Esophagus squamous epithelium (tissue), 5 donors: ENCODE measurements at regions not wholly inside any gene's neighbourhood (a gene's known extent, or its start where the extent isn't known, plus 50 kb on each side); places are given as distances from the start of the nearest gene placed in this dataset.

Experiments used
- DNase-seq: peaks from one replicate; lab custom pipeline; 2025; lab: John Stamatoyannopoulos, UW
- H3K27ac ChIP-seq, 4 donors: fragments of 200-600 bp; sonication (generic); one replicate each; pipeline ENCODE4 v1.5.1; 2016 to 2019; ENCODE audit warnings: mild to moderate bottlenecking in 1 of 4
- H3K27me3 ChIP-seq, 4 donors: fragments of 200-600 bp; sonication (generic); 1 replicate in 3 of 4; 2 replicates in 1 of 4; pipeline versions ENCODE4 v1.5.1 to v1.6.0; 2017 to 2021; ENCODE audit warnings: antibody characterized with exemption in 1 of 4
- H3K36me3 ChIP-seq, 3 donors: fragments of 200-600 bp; sonication (generic); one replicate each; pipeline ENCODE4 v1.5.1; 2016 to 2019
- H3K4me1 ChIP-seq, 3 donors: fragments of 200-600 bp; sonication (generic); one replicate each; pipeline ENCODE4 v1.5.1; 2017 to 2019
- H3K4me3 ChIP-seq, 4 donors: fragments of 200-600 bp; sonication (generic); 1 replicate in 3 of 4; 2 replicates in 1 of 4; pipeline ENCODE4 v1.5.1; 2016 to 2019; ENCODE audit warnings: mild to moderate bottlenecking in 2 of 4, moderate library complexity in 1 of 4
- H3K9me3 ChIP-seq, 3 donors: fragments of 200-600 bp; sonication (generic); one replicate each; pipeline ENCODE4 v1.5.1; 2016 to 2019
- POLR2A ChIP-seq, 4 donors: fragments of 450-650 bp; IDR thresholded peaks; one replicate each; pipeline ENCODE4 v1.6.1; 2017; ENCODE audit warnings: antibody characterized with exemption in 4 of 4, mild to moderate bottlenecking in 4 of 4, moderate library complexity in 3 of 4
- WGBS, 2 donors: methylation state at CpG; one replicate each; pipeline ENCODE4 v1.1.5; 2018; 5-methylcytosine and 5-hydroxymethylcytosine counted together
- intact Hi-C: fragments of 100-400 bp; cut with DNase I; formaldehyde crosslinking; loops from one replicate; pipeline ENCODE4 v1.15.0; 2022
- TF ChIP-seq, protein P1 (sequence below), 6 experiments: fragments of 450-650 bp in 4 of 6; fragments of 200-600 bp in 2 of 6; sonication (generic) in 2 of 6; IDR thresholded peaks; one replicate each; pipeline ENCODE4 v1.5.1; 2016 to 2019; ENCODE audit warnings: antibody characterized with exemption in 6 of 6, mild to moderate bottlenecking in 4 of 6, moderate library complexity in 4 of 6
- donor health status: DM: yes; HTN: yes; CAD: no.

DNA sequence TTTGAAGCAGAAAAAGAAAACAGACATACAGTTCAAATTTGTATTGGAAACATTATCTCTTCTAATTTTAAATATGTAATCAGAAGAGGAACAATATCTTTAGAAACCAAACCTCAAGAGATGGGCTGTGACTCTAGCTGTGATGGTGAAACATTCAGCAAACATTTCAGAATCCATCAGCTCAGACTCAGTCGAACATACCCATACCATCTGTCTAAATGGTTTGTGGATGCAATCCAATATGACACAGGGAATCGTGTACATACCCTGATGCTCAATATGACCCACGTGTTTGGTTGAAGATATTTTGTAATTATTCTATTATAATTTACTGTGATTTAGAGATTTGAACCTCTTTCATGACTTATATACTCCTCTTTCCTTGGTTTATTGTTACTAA is 665.2 kb upstream of the CDH8 start:
- TF ChIP-seq POLR2A (IDR thresholded peaks at IDR 0.05): no peak
- TF ChIP-seq, protein P1, sequence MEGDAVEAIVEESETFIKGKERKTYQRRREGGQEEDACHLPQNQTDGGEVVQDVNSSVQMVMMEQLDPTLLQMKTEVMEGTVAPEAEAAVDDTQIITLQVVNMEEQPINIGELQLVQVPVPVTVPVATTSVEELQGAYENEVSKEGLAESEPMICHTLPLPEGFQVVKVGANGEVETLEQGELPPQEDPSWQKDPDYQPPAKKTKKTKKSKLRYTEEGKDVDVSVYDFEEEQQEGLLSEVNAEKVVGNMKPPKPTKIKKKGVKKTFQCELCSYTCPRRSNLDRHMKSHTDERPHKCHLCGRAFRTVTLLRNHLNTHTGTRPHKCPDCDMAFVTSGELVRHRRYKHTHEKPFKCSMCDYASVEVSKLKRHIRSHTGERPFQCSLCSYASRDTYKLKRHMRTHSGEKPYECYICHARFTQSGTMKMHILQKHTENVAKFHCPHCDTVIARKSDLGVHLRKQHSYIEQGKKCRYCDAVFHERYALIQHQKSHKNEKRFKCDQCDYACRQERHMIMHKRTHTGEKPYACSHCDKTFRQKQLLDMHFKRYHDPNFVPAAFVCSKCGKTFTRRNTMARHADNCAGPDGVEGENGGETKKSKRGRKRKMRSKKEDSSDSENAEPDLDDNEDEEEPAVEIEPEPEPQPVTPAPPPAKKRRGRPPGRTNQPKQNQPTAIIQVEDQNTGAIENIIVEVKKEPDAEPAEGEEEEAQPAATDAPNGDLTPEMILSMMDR (IDR thresholded peaks at IDR 0.05): no peak
- H3K4me3 ChIP-seq: no peak overlapping the region
- H3K9me3 ChIP-seq: no peaks in the 10 kb centered on the region
- no peaks in the 10 kb centered on the region for H3K36me3 ChIP-seq
- intact Hi-C loops: no loop called here
- no peaks in the 10 kb centered on the region for H3K27me3 ChIP-seq
- H3K4me1 ChIP-seq: no peaks in the 10 kb centered on the region
- H3K27ac ChIP-seq: no peak overlapping the region
- DNase-seq: no peak
- WGBS, 2 donors: 61 to 71% methylated on average over 3 of the region's 3 CpGs

DNA sequence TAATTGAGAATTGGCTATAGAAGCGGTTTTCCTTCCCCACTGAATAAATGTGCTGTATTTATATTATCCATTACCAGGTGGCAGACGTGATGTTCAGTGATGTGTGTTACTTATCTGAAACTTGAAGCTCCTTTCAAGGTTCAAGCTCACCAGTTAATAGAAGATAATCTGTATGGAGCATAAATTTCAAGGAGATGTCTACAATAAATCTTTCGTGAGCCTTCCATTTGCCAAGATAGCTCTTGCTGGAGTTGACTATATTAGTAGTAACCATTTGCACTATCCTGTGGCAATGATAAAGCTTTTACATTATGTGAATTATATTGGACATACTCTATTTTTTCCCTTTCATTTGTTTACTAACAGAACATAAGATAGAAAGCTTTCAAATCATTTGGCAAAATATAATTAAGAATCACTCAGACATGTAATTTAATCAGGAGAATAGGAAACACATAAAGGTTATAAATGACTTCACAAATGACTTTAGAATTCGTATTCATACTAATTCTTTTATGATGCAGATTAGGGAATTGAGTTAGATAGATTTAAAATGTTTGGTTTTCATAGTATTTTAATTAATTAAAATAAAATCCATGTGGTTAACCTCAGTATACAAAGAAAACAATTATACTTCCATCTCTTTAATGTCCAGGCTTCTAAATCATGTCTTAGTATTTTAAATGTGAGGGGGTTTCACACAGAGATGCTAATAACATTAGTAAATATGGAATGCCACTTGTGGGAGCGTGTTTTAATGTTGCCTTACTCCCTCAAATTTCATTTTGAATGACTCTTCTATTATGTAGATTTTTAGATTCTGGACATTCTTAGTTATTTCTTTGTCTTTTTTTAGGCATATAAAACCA is 664.4 kb upstream of the CDH8 start:
- intact Hi-C loops: no loop called here
- TF ChIP-seq POLR2A (IDR thresholded peaks at IDR 0.05): no peak
- TF ChIP-seq, protein P1 (IDR thresholded peaks at IDR 0.05): no peak
- no peaks in the 10 kb centered on the region for H3K36me3 ChIP-seq
- 50 to 55% methylated on average over 5 of the region's 5 CpGs for WGBS, 2 donors
- DNase-seq: no peak
- H3K4me3 ChIP-seq: no peak overlapping the region
- H3K27me3 ChIP-seq: no peaks in the 10 kb centered on the region
- H3K9me3 ChIP-seq: no peaks in the 10 kb centered on the region
- H3K27ac ChIP-seq: no peak overlapping the region
- H3K4me1 ChIP-seq: no peaks in the 10 kb centered on the region

DNA sequence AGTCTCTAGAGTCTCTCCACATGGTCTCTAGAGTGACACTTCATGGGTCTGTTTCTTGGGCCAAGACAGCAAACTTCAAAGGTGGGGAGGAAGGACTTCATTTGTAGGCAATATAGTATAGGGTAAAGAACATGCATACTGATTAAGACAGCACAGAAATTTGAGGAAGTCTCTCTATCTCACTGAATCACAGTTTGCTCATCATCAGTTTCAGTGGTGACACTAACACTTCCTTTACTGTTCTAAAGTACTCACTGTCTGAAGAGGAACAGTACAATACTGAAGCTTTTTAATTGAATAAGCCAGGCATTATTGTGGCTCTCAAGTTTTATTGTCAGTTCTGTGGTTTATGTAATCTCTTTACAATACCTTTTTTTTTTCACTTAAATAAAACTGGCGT is 656.4 kb upstream of the CDH8 start:
- no peaks in the 10 kb centered on the region for H3K4me1 ChIP-seq
- no peaks in the 10 kb centered on the region for H3K36me3 ChIP-seq
- no peaks in the 10 kb centered on the region for H3K27me3 ChIP-seq
- DNase-seq: no peak
- no peak overlapping the region for H3K4me3 ChIP-seq
- H3K9me3 ChIP-seq: peaks cover 0 to 17% (median 0%) of the 10 kb centered on the region in 3 donors
- TF ChIP-seq, protein P1 (IDR thresholded peaks at IDR 0.05): no peak
- TF ChIP-seq POLR2A (IDR thresholded peaks at IDR 0.05): no peak
- intact Hi-C loops: no loop called here
- WGBS, 2 donors: 29 to 56% methylated on average over 1 of the region's 1 CpG
- H3K27ac ChIP-seq: no peak overlapping the region

DNA sequence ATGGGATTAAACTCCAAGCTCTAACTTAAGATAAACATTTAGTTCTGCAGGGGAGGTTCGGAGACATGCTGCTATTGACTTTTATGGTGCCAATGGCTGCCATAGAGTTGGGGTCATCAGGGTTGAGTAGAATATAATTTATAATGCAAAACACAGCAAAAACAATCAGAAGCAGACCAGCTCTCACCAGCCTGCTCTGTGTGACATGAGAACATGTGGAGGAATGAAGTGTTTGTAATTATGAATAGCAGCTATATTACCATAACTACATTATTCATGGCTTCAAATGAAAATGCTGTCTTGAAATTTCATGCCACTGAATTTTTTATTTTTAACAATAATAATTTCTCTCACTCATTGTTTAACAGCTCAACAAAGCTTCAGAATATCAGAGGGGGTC is 645.6 kb upstream of the CDH8 start:
- Histone ChIP-seq H3K27ac (no peak overlapping the region), H3K4me3 (no peak overlapping the region), H3K27me3 (no peaks in the 10 kb centered on the region), H3K4me1 (no peaks in the 10 kb centered on the region), H3K9me3 (peaks cover 0 to 44% (median 7%) of the 10 kb centered on the region in 3 donors), H3K36me3 (no peaks in the 10 kb centered on the region)
- TF ChIP-seq POLR2A (IDR thresholded peaks at IDR 0.05): no peak
- TF ChIP-seq, protein P1 (IDR thresholded peaks at IDR 0.05): no peak
- DNase-seq: no peak
- intact Hi-C loops: no loop called here
- WGBS, 2 donors: 74 to 76% methylated on average over 1 of the region's 1 CpG

DNA sequence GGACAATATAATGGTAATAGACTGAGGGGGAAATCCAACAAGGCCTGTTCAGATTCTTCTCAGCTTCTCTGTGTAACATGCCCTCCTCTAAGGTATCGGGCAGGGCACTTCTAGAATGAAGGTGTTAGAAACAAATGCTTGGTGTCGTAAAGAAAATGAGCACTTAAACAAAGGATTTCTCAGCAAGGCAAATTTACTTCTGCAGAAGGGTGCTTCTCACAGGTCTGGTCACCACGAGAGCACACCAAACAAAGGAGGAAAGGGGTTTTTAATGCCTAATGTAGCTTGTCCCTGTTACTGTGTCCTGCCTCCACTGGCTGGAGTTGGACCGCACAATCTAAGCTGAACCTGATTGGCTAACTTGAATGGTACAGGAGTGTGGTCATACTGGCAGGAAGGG is 642.6 kb upstream of the CDH8 start:
- Histone ChIP-seq H3K27ac (no peak overlapping the region), H3K36me3 (no peaks in the 10 kb centered on the region), H3K4me3 (no peak overlapping the region), H3K27me3 (no peaks in the 10 kb centered on the region), H3K4me1 (no peaks in the 10 kb centered on the region), H3K9me3 (peaks cover 0 to 35% (median 7%) of the 10 kb centered on the region in 3 donors)
- WGBS, 2 donors: 76 to 78% methylated on average over 4 of the region's 4 CpGs
- TF ChIP-seq, protein P1 (IDR thresholded peaks at IDR 0.05): no peak
- no peak for TF ChIP-seq POLR2A (IDR thresholded peaks at IDR 0.05)
- DNase-seq: no peak
- intact Hi-C loops: no loop called here
